PC-9 (cell line): ENCODE measurements at regions not wholly inside any gene's neighbourhood (a gene's known extent, or its start where the extent isn't known, plus 50 kb on each side); places are given as distances from the start of the nearest gene placed in this dataset.

Source experiments
- CTCF ChIP-seq: fragments of 200-600 bp; sonication (generic); conservative IDR thresholded peaks from 2 replicates; pipeline ENCODE4 v1.6.1; 2017; ENCODE audit warnings: mixed run types, antibody characterized with exemption, mild to moderate bottlenecking, moderate library complexity
- EZH2 ChIP-seq: fragments of 200-600 bp; sonication (generic); IDR thresholded peaks from 2 replicates; pipeline ENCODE4 v1.8.0; 2017; ENCODE audit warnings: antibody characterized with exemption, low read depth

- TF ChIP-seq EZH2 (no peak), CTCF (no peak)
Observed at GRCh38 chr9:26148128-26148527, 469.9 kb upstream of the TUSC1 start.
